Stimulated activated CD4-positive, alpha-beta T cell treated with anti-CD3 and anti-CD28 coated beads, Interleukin-1b, Interleukin-23, amount 100 ng/mL, for 4 hours (primary cell): ENCODE measurements at regions not wholly inside any gene's neighbourhood (a gene's known extent, or its start where the extent isn't known, plus 50 kb on each side); places are given as distances from the start of the nearest gene placed in this dataset.
A peak's percentile ranks its signal among the peaks of the same experiment; 100 is the strongest.
"Not testable (repeated sequence)": the region's sequence is repeated elsewhere in the genome, so short reads cannot be mapped to it uniquely, and the experiment has no call there.

Experiments used
- DNase-seq, 2 donors: peaks; one replicate each; pipeline ENCODE4 v3.0.0-alpha.2; 2020; ENCODE audit warnings: low read depth in 2 of 2

- DNase-seq = no peak
Observed at GRCh38 chr15:38809621-38810020, 245.0 kb upstream of the RASGRP1 start.

- DNase-seq = no peak
Observed at GRCh38 chr15:38810686-38811085, 246.1 kb upstream of the RASGRP1 start.

GRCh38 chr15:38814254-38814653 is 249.6 kb upstream of the RASGRP1 start:
- not testable (repeated sequence) for DNase-seq

- DNase-seq = no peak
Observed at GRCh38 chr15:38814891-38815290, 250.3 kb upstream of the RASGRP1 start.

DNA sequence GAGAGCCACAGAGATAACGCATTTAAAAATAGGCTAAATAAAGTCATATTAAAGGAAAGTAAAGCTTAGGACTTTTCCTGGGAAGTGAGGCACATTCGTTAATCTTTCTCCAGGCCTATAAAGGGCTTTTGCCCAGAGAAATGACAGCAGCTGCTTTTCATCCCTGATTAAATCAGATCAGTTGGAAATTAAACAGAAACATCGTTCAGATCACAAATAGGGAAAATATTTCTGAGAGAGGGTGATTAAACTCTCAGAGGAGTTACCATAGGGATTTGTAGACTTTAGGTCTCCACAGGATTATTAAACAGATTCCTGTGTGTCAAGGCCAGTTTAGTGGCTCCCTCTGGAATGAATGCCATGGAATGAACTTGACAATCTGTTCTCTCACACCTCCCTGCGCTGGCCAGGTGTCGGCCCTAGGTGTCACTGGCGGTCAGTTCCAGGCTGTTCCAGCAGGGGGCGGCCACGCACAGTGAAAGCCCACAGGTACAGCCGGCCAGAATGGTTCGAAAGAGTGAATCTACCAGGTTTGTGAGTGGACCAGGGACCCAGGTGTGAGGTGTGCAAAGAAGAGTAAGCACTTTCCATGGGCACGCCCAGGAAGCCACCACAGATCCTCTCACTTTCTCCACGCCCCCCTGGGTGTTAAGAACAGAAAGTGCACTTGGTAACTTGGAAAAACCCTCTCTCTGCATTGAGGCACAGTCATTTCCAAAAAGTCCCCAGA is 253.0 kb upstream of the RASGRP1 start:
- peak; percentile 73 to 74 for DNase-seq

GRCh38 chr15:38818157-38818790 is 253.7 kb upstream of the RASGRP1 start:
- DNase-seq = no peak

GRCh38 chr15:38819387-38819950 is 254.9 kb upstream of the RASGRP1 start:
- no peak for DNase-seq

- no peak for DNase-seq
Observed at GRCh38 chr15:38823263-38823662, 258.6 kb upstream of the RASGRP1 start.

- no peak for DNase-seq
Observed at GRCh38 chr15:38824719-38825118, 260.1 kb upstream of the RASGRP1 start.

- DNase-seq = no peak
Observed at GRCh38 chr15:38826880-38827279, 262.3 kb upstream of the RASGRP1 start.

- no peak for DNase-seq
Observed at GRCh38 chr15:38828031-38828532, 263.5 kb upstream of the RASGRP1 start.

DNA sequence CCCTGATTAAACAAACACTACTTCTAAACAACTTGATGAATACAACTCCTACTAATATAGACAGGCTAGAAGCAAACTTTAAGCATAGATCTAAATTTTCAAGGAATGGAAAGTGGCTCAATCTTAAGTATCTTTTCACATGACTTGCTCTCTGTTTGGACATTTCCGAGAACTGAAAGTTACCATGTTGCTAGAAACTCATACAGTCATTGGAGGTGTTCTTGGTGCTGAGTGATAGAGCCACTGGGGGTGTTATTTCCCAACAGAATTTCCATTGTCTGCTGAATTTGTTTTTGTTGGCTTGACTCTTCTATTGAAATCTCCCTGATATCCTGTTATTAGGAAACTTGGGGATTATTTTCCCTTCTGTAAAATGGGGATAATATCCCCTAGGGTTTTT is 264.5 kb upstream of the RASGRP1 start:
- DNase-seq = no peak

GRCh38 chr15:38842226-38842625 is 277.6 kb upstream of the RASGRP1 start:
- DNase-seq = no peak

GRCh38 chr15:38843051-38843501 is 278.5 kb upstream of the RASGRP1 start:
- no peak for DNase-seq

DNA sequence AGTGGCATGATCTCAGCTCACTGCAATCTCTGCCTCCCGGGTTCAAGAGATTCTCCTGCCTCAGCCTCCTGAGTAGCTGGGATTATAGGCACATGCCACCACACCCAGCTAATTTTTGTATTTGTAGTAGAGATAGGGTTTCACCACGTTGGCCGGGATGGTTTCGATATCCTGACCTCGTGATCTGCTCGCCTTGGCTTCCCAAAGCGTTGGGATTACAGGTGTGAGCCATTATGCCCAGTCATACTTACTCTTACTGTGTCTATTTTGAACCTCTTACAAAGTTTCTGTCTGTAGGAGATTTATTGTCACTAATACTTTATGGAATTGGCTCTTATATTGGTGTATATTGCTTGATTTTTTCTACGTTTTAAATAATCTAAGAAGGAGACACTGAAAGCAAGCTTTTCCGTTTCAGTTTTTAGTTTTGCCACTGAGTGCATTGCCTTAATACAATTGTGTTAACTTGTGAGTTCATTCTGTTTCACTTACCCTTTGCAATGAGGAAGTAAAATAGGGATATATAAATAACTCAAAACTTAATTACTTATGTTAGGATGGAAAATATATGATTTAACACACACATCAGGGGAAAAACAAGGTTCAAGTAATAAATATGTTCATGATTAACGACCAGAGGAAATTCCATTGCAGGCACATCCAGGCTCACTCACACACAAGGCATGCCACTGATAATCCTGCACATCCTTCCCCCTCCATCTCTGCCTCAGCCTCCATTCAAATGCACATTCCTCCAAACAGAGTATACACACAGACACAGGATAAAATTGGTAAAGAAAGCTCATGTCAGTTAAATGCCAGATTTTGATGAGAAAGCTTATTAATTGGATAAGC is 279.3 kb upstream of the RASGRP1 start:
- no peak for DNase-seq

DNA sequence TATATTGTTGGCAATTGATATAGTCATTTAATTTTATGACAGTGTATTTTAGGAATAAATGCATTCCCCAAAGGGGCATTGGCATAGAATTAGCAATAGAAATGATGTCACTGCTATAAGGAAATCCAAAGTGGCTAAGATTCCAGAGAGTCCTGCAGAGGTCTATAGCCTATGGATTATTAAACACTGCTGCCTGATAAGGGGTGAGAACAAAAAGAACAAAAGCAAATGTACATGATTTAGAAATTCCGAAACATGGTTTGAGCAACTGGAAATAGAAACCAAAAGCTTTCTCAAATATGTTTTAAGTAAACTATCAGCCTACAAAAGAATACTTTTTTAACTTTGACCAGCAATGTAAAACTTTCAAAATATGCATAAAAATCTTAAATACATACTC is 280.1 kb upstream of the RASGRP1 start:
- no peak for DNase-seq

DNA sequence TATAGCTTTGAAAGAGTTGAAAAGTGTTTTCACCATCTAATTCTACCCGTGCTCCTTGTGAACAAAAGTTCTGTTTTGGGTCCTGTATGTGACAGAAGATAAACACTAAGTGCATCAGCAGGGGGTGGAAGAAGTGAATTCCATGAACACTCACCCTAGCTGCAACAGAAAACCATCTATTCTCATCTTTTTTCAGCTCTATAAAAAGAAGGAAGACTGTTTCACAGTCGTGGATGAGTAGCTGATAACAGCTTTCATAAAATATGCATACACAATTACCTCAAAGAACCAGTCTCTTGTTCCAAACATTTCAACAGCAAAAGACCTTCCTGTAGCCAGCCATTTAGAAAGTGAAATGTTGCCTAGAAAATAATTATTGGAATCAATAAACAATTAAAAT is 281.7 kb upstream of the RASGRP1 start:
- DNase-seq = no peak

DNA sequence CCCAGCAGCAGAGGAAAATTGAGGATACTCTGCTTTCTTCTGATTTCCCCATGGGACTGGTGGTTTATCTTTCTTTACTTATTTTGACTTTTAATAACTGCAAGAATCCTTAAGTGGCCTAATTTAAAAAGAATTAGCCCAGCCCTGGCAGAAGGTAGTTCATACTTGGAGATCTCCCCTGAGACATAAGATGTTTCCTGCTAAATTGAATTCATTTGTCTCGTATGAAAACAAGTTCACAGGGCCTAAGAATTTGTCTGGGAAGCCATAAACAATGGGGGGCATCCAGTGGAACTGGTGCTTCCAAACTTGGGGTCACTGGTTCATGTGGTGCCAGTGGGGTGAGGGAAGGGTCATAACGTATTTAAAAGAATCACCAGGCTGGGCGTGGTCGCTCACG is 283.1 kb upstream of the RASGRP1 start:
- no peak for DNase-seq

DNA sequence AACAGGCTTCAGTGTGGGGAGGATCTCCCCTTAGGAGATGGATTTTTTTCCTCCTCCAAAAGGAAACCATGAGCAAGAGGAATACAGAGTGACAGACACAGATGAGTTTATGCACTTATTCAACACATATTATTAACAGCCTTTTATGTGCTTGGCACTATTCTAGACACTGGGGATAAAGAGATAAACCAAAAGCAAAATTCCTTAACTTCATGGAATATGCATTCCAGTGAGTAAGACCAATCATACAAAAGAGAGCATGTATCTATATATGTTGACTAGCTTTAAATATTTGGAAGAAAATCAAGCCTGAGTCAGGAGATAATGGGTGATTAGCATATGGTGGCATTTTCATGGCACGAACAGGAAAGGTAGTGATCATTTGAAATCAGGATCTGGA is 284.4 kb upstream of the RASGRP1 start:
- no peak for DNase-seq

GRCh38 chr15:38852188-38852587 is 287.6 kb upstream of the RASGRP1 start:
- not testable (repeated sequence) for DNase-seq

GRCh38 chr15:38853608-38854007 is 289.0 kb upstream of the RASGRP1 start:
- DNase-seq = peak; percentile 10 to 18

GRCh38 chr15:38854506-38854905 is 289.9 kb upstream of the RASGRP1 start:
- DNase-seq = no peak
